ENCODE measurements at regions not wholly inside any gene's neighbourhood (a gene's known extent, or its start where the extent isn't known, plus 50 kb on each side); places are given as distances from the start of the nearest gene placed in this dataset.
"Not testable (repeated sequence)": the region's sequence is repeated elsewhere in the genome, so short reads cannot be mapped to it uniquely, and the experiment has no call there.

DNA sequence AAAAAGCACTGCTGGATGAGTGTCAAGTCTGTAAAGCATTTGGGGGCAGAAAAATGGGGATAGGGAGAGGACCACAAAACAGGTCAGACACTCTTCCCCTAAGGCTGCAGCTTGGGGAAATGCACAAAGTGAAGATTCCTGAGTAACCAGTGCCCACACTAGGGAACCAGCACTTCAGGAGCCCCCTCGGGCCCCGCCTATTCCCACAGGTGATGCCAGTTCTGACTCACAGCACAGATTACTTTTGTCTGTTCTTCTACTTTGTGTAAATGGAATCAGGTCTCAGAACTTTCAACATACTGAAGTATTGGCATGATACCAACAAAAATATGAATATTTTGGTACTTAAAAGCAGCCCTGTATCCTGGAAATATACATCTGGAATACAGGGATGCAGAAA lies 112.5 kb downstream of the ADRA2C start:
- H3K36me3 ChIP-seq = no peaks in the 10 kb centered on the region
- peaks cover 0 to 4% (median 1%) of the 10 kb centered on the region in 4 donors for H3K9me3 ChIP-seq
- intact Hi-C loops (cut with DNase I) = no loop called here
- 76 to 88% methylated on average over 2 of the region's 2 CpGs for WGBS, 2 donors
- no peak overlapping the region for H3K4me3 ChIP-seq
- H3K27ac ChIP-seq = no peak overlapping the region
- H3K4me1 ChIP-seq = peaks cover 0 to 3% (median 3%) of the 10 kb centered on the region in 4 donors
- DNase-seq = no peak
- TF ChIP-seq EP300 (IDR thresholded peaks at IDR 0.05) (no peak), POLR2AphosphoS5 (IDR thresholded peaks at IDR 0.05) (no peak)
- H3K27me3 ChIP-seq = peaks cover 7 to 86% (median 31%) of the 10 kb centered on the region in 3 donors

DNA sequence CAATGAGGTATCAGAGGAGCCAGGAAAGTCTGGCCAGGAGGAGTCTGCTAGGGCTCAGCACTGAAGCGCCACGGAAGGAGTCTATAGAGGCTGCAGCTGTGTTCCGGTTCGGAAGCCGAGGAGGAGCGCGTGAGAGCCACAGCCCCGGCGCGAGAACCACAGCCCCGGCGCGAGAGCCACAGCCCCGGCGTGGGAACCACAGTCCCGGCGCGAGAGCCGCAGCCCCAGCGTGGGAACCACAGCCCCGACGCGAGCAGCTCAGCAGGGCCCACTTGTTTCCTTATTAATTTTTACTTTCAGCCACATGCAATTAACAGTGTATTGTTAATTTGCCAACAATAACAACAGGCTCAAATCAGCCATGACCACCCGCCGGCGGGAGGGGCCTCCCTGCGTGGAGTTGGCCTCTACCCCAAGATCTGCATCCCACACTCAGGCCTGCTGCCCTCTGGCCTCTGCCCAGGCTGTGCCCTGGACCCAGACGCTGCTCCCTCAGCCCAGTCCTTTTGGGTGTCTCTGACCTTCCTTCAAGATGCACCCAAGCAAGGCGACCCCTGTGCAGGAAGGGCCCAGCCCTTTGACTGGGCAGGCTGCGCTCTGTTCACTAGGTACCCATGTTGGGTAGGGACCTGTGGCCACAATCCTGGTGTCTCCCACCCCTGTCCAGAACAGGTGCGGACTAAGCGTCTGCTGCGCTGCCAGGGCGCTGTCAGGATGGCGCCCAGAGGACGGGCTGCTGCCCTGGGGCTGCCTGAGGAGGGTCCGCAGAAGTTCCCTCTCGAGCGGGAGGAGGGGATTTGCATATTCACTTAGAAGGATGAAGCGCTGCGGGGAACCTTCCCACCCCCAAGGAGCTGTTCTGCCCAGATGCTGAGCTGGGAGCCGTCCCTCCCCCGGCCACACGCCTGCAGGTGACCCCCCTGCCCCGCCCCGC lies 113.8 kb downstream of the ADRA2C start:
- TF ChIP-seq, protein P1, sequence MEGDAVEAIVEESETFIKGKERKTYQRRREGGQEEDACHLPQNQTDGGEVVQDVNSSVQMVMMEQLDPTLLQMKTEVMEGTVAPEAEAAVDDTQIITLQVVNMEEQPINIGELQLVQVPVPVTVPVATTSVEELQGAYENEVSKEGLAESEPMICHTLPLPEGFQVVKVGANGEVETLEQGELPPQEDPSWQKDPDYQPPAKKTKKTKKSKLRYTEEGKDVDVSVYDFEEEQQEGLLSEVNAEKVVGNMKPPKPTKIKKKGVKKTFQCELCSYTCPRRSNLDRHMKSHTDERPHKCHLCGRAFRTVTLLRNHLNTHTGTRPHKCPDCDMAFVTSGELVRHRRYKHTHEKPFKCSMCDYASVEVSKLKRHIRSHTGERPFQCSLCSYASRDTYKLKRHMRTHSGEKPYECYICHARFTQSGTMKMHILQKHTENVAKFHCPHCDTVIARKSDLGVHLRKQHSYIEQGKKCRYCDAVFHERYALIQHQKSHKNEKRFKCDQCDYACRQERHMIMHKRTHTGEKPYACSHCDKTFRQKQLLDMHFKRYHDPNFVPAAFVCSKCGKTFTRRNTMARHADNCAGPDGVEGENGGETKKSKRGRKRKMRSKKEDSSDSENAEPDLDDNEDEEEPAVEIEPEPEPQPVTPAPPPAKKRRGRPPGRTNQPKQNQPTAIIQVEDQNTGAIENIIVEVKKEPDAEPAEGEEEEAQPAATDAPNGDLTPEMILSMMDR (IDR thresholded peaks at IDR 0.05) = no peak
- TF ChIP-seq POLR2A (IDR thresholded peaks at IDR 0.05) (no peak), POLR2AphosphoS5 (IDR thresholded peaks at IDR 0.05) (no peak), EP300 (IDR thresholded peaks at IDR 0.05) (no peak)
- Histone ChIP-seq H3K27ac (no peak overlapping the region), H3K9me3 (peaks cover 0 to 4% (median 1%) of the 10 kb centered on the region in 4 donors), H3K4me1 (peaks cover 0 to 3% (median 3%) of the 10 kb centered on the region in 4 donors), H3K4me3 (no peak overlapping the region), H3K36me3 (no peaks in the 10 kb centered on the region), H3K27me3 (peaks cover 7 to 74% (median 24%) of the 10 kb centered on the region in 3 donors)
- 9 to 21% methylated on average over 46 of the region's 46 CpGs for WGBS, 2 donors
- intact Hi-C loops (cut with DNase I) = no loop called here
- DNase-seq = no peak

DNA sequence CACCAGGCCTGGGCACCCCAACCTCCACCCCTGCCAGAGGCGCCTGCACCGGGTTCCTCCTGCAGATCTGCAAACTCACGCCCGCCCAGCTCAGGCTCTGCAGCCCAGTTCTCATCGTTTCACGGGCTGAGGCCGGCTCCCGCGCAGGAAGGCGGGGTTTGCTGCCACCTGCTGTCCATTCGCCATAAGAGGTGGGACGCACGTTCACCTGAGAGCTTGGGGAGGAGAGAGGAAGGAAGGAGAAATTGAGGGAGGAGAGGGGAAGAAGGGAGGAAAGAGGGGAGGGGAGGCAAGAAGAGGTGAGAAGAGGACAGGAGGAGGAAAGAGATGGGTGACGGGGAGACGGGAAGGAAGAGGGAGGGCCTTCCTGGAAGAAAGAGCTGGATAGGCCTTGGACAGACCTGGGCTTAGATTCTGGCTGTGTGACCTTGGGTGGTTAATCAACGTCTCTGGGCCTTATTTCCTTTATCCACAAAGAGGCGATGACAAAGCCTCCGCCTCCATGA lies 114.5 kb downstream of the ADRA2C start:
- H3K9me3 ChIP-seq = peaks cover 0 to 4% (median 1%) of the 10 kb centered on the region in 4 donors
- no peak overlapping the region for H3K27ac ChIP-seq
- H3K36me3 ChIP-seq = no peaks in the 10 kb centered on the region
- H3K4me1 ChIP-seq = peaks cover 0 to 3% (median 3%) of the 10 kb centered on the region in 4 donors
- TF ChIP-seq, protein P1 (IDR thresholded peaks at IDR 0.05) = peak in 3 of 4 experiments; percentile 51 to 56 (median 54)
- TF ChIP-seq EP300 (IDR thresholded peaks at IDR 0.05) = no peak
- H3K4me3 ChIP-seq = no peak overlapping the region
- intact Hi-C loops (cut with DNase I) = no loop called here
- DNase-seq = no peak
- 6 to 7% methylated on average over 18 of the region's 18 CpGs for WGBS, 2 donors
- H3K27me3 ChIP-seq = peaks cover 7 to 67% (median 24%) of the 10 kb centered on the region in 3 donors

DNA sequence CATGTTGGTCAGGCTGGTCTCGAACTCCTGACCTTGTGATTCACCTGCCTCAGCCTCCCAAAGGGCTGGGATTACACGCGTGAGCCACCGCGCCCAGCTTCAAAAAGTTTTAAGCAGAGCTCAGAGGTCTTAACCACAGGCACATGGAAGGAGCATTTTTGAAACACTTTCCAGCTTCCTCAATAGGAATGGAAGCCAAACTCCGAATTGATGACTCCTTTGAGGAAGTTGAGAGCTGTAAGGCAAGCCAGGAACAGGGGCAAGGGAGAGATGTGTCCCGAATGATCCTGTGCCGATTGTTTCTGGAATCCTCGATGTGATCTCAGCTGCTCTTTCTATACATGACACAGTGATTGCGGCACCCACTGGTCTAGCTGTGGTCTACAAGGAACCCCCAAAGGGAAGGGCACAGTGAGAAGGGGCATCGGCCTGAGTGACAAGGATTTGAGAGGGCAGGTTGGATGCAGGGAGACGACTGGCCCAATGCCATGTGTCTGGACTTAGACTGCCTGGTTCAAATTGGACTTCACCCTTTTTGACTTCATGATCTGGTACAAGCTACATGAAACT lies 116.2 kb downstream of the ADRA2C start:
- H3K4me3 ChIP-seq; H3K36me3 ChIP-seq; DNase-seq; H3K9me3 ChIP-seq; H3K4me1 ChIP-seq; intact Hi-C loops (cut with DNase I); H3K27ac ChIP-seq: not testable (repeated sequence)
- 73 to 84% methylated on average over 12 of the region's 12 CpGs for WGBS, 2 donors
- H3K27me3 ChIP-seq = peaks cover 7 to 66% (median 24%) of the 10 kb centered on the region in 3 donors

DNA sequence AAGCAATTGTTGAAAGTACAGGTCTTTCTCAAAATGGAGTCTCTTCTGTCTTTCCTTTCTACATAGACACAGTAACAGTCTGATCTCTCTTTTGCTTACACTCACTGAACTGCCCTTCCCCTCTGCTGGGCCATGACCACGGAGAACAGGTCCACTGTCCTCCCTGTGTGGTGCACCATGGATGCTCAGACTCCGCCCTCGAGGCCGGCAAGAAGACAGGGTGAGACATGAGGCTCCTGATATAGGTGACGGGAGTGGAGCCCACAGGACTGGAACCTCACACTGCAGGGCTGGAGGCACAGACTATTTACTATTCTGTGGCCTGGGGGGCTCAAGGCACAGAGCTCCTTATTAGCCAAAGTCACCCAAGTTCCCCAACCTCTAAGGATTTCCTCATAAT lies 118.1 kb downstream of the ADRA2C start:
- H3K36me3 ChIP-seq; intact Hi-C loops (cut with DNase I); H3K4me1 ChIP-seq; DNase-seq; H3K27ac ChIP-seq; H3K9me3 ChIP-seq; H3K4me3 ChIP-seq: not testable (repeated sequence)
- WGBS, 2 donors = 51 to 70% methylated on average over 5 of the region's 5 CpGs
- peaks cover 7 to 48% (median 14%) of the 10 kb centered on the region in 3 donors for H3K27me3 ChIP-seq

DNA sequence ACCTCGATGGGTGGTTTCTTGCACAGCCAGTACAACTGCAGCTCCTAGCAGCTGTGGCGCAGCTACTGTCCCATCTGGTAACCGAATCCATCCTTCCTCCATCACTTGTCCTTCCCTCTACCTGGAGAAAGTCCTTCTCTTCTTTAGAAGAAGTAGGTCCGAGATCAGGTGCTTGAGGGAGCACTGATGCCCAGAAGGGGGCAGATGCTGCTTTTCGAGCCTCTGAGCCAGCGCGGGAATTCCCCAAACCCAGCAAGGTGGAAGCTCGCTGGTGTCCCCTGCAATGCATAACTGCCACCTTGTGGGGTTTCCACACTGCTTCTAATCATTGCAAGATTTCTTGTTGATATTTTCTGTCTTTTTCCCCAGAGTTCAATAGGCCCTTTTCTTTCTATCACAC lies 127.4 kb downstream of the ADRA2C start:
- DNase-seq; H3K4me3 ChIP-seq; H3K4me1 ChIP-seq; intact Hi-C loops (cut with DNase I); H3K9me3 ChIP-seq; H3K36me3 ChIP-seq; H3K27ac ChIP-seq: not testable (repeated sequence)
- WGBS, 2 donors = 26 to 38% methylated on average over 8 of the region's 8 CpGs
- peaks cover 0 to 11% (median 0%) of the 10 kb centered on the region in 3 donors for H3K27me3 ChIP-seq

DNA sequence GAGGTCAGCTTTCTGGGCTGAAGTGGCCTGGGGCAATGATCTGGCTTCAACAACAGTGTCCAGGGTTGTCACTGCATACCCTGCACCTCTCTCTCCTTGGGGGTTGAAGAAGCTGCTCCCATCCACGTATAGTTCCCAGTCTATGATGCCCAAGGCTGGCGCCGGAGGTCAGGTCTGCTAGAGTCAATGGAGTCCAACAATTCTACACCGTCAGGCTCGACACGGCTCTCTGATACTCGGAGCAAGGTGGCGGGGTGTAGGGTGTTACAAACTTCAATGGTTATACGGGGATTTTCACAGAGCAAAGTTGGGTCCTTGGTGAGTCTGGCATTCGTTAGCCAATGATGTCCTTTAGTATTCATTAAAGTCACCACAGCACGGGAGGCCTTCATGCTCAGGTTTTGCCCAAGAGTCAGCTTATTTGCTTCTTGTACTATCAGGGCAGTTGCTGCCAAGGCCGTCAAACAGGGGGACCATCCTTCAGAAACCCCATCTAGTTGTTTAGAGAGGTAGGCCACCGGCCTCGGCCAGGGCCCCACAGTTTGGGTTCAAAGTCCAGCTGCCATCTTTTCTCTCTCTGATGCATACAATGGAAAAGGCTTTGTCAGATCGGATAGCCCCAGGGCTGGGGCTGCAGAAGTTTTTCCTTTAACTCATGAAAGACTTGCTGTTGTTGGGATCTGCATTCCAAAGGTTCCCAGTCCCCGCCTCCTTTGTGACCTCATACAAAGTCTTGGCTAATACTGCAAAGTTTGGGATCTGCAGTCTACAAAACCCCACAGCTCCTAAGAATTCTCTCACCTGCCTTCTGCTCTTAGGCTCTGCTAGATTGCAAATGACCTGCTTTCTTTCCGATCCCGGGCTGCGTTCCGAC lies 128.1 kb downstream of the ADRA2C start:
- intact Hi-C loops (cut with DNase I); H3K4me1 ChIP-seq; H3K9me3 ChIP-seq; H3K27ac ChIP-seq; H3K36me3 ChIP-seq; DNase-seq; H3K4me3 ChIP-seq: not testable (repeated sequence)
- peaks cover 0 to 11% (median 0%) of the 10 kb centered on the region in 3 donors for H3K27me3 ChIP-seq
- 80 to 81% methylated on average over 20 of the region's 20 CpGs for WGBS, 2 donors
